ENCODE measurements at regions not wholly inside any gene's neighbourhood (a gene's known extent, or its start where the extent isn't known, plus 50 kb on each side); places are given as distances from the start of the nearest gene placed in this dataset.

GRCh38 chr5:12316812-12317211 is 412.6 kb upstream of the CTNND2 start:
- DNase-seq (ENCODE audit: low read depth in 3 of 3, low spot score in 2 of 3): no peak

DNA sequence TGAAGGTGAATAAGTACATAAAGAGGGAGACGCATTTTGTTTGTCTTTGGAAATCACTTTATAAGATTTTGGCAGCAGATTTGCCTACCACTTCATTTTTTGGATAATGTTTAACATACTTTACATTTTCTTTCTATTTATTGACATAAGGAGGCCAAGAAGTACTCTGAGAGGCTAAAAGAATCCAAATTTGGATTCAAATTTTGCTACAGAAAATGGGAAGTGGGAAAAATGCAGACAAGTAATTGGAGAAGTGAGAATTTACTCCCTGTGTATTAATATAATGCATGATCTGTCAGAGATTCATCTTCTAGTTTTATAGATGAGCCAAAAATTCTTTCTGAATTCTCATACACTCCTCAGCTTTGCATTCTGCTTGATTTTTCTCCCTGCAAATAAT is 411.2 kb upstream of the CTNND2 start:
- no peak for DNase-seq (ENCODE audit: low read depth in 3 of 3, low spot score in 2 of 3)

- no peak for DNase-seq (ENCODE audit: low read depth in 3 of 3, low spot score in 2 of 3)
Observed at GRCh38 chr5:12313602-12314001, 409.4 kb upstream of the CTNND2 start.

DNA sequence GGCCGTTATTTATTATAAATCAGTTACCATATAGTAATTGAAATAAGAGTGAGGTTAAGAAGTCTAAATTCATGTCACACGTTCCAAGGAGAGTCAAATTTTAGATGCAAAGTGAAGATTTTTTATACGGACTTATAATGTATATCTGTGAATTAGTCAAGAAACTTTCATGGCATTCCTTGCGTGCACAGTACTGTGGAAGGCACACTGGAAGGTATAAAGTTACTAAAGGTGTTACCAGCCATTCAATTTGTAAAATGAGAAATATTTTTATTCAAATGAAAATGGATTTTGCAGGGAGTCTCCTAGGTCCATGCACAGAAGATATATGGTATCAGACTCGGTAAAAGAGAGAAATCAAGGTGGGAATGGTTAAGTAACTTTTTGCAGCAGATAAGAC is 408.1 kb upstream of the CTNND2 start:
- no peak for DNase-seq (ENCODE audit: low read depth in 3 of 3, low spot score in 2 of 3)

DNA sequence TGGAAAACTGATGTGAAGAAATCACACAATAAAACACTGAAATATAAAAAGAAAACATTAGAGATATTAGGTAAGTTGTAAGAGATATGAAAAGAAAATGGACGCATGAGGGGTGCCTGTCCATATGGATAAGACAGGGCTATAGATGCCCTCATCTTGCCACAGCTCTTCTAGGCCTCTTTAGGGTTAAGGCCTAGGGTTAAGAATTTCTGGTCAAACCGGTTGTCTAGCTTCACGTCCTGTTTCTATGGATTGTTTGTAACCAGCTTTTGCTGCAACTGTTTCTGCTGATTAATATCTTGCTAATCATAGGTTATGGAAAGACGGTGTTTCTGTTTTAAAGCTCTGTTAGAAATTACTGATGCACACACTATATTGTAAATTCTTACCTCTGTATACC is 389.9 kb upstream of the CTNND2 start:
- DNase-seq (ENCODE audit: low read depth in 3 of 3, low spot score in 2 of 3): no peak

GRCh38 chr5:12292610-12293204 is 388.5 kb upstream of the CTNND2 start:
- no peak for DNase-seq (ENCODE audit: low read depth in 3 of 3, low spot score in 2 of 3)

DNA sequence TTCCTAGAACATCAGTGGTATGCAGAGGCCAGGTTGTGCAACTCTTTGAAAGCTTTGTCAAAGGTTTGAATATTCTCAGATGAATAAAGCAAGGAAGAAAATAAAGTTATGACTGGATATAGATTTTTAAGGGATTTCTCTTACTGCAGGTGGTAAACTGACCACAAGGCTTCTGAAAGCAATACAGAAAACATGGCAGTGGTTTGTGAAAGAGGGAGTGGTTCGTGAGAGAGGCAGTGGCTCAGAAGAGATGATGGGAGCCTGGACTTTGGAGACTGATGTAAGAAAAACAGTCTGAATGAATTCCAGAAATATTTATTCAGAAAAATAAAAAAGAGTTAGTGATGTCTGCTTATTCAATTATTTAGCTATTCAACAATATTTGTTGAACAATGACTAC is 380.4 kb upstream of the CTNND2 start:
- DNase-seq (ENCODE audit: low read depth in 3 of 3, low spot score in 2 of 3): no peak

- DNase-seq (ENCODE audit: low read depth in 3 of 3, low spot score in 2 of 3): no peak
Observed at GRCh38 chr5:12277504-12278192, 373.4 kb upstream of the CTNND2 start.

GRCh38 chr5:12274236-12274635 is 370.0 kb upstream of the CTNND2 start:
- no peak for DNase-seq (ENCODE audit: low read depth in 3 of 3, low spot score in 2 of 3)

GRCh38 chr5:12272389-12272788 is 368.1 kb upstream of the CTNND2 start:
- no peak for DNase-seq (ENCODE audit: low read depth in 3 of 3, low spot score in 2 of 3)

DNA sequence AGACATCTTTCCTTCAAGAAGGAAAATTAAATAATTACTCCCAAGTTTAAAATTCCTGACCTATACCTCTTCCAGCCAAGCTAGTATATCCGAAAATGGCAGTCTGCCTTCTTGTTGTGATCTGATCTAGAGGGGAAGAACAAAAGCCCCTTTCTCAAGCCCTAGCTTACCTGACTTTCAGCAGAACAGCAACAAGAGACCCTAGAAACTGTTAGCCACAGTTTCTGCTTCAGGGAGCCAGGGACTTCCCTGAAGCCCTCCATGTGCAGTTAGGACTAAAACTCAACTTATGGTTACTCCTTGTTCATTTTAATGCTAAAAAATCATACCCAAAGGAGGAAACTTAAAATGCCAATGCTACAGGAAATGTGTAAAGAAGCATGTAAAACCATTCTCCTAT is 366.7 kb upstream of the CTNND2 start:
- DNase-seq (ENCODE audit: low read depth in 3 of 3, low spot score in 2 of 3): no peak

DNA sequence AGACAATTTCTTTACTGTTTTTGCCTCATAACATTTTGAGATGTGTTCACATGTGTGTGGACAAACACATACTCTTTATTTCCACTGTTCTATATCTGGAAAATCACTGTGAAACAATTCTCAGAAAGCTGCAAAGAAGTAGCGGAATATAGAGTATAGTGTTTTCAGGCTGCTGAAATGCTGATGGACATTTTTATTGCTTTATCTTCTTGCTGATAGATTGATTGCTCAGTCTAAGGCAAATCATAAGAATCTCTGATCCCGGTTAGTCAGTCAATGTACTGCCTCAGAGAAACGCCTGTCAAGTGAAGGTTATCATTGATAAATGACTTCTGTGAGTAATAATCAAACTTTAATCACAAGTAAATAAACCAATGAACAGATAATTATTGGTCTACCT is 364.9 kb upstream of the CTNND2 start:
- DNase-seq (ENCODE audit: low read depth in 3 of 3, low spot score in 2 of 3): no peak

DNA sequence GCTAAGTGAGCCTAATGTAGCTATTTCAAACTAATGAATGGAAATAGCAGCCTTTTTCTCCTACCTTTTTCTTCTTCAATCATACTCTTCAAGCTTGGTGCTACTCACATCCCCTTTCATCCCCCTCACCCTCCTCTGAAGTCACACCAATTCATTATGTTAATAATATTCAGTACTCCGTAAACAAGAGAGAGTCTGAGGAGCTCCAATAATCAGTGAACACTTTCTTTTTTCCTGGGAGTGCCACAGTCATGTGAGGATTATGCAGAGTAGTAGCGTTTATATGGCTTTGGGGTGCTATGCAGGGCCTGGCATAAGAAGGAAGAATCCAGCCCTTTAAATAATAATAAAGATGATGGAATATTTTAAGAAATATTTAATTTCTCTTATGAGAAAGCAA is 354.3 kb upstream of the CTNND2 start:
- no peak for DNase-seq (ENCODE audit: low read depth in 3 of 3, low spot score in 2 of 3)

- DNase-seq (ENCODE audit: low read depth in 3 of 3, low spot score in 2 of 3): no peak
Observed at GRCh38 chr5:12250454-12250853, 346.2 kb upstream of the CTNND2 start.

DNA sequence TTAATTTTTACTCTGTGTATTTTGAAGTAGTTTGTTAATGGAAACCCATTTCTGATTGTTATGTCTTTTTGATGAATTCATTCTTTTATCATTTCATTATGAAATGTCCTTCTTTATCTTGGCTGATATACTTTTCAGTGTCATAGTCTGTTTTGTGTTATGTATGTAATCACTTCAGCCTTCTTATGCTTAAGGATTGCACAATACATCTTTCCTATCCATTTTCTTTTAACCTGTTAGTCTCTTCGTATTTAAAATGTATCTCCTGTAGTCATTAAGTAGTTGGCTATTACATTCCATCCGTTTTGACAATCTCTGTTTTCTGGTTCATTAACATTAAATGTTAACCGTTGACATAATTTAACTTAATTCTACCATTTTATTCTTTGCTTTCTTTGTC is 344.6 kb upstream of the CTNND2 start:
- DNase-seq (ENCODE audit: low read depth in 3 of 3, low spot score in 2 of 3): no peak

DNA sequence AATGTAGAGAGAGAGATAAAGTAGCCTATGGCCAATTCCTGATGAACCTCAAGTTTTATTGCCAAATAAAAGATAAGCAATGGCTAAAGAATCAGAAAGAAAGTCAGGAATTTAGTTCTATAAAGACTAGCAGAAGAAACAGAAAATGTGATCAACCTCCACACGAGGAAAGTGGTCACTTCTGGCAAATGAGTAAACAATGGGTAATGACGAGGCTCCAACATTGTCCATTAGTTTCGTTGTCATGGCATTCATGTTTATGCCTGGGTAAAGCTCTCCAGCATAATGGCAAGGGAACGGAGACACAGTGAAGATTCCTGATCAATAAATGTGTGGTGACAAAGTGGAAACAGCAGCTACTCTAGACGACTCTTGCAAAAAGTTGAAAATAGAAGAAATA is 341.8 kb upstream of the CTNND2 start:
- no peak for DNase-seq (ENCODE audit: low read depth in 3 of 3, low spot score in 2 of 3)

DNA sequence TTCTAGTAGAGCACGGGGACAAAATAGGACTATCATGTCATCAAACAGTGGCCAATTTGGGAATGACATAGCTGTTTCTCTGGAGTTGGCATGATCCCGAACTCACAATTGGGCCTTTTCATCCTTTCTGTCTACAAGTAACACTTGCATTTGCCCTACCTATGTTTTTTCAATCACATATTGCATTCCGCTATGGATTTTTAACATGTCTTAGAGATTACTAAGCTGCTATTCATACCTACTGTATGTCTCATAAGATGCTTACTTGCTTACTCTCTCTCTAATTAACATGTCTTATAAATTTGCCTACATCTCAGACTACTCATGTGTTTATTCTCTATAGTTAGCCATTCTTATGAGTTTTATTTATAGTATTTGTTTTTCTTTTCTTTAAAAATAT is 341.2 kb upstream of the CTNND2 start:
- DNase-seq (ENCODE audit: low read depth in 3 of 3, low spot score in 2 of 3): no peak

DNA sequence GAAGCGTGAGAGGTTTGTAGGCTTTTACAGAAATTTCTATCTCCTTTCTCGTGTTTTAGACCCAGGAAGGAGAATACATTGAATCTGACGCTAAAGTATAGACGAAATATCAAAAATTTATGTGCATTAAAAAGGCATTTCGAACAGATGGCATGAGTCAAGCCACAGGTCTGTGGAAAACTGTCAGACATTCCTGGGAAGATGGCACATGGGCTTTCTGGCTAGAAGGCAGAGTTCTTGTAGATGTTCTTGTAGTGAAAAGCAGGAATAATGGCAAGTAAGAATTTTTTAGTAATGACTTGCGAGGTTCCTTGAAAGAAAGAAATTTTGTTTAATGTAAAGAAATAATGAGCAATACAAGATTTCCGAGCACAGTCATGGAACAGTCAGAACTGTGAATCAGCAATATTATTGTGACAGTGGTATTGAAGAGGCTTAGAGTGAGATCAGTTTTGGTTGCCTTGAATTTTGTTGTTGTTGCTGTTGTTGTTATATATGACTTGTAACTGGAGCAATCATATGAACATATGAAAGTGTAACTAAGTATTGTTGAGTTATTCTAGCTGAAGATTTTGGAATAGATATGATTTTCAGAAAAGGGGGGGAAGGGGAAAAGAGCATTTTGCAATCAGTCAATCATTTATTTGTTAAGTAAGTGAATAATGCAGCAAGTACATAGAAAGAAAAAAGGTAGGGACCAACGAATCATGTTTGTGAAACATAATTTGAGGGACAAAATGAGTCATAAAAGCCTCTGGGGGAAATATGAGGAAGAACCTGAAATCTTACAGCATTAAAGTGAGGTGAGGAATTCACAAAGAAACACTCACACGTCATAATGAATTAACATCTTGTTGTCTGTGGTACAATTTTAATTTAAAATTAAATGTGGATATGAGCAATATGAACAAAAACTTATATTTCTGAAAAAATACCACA is 339.0 kb upstream of the CTNND2 start:
- DNase-seq (ENCODE audit: low read depth in 3 of 3, low spot score in 2 of 3): no peak

GRCh38 chr5:12237837-12238575 is 333.8 kb upstream of the CTNND2 start:
- DNase-seq (ENCODE audit: low read depth in 3 of 3, low spot score in 2 of 3): no peak

DNA sequence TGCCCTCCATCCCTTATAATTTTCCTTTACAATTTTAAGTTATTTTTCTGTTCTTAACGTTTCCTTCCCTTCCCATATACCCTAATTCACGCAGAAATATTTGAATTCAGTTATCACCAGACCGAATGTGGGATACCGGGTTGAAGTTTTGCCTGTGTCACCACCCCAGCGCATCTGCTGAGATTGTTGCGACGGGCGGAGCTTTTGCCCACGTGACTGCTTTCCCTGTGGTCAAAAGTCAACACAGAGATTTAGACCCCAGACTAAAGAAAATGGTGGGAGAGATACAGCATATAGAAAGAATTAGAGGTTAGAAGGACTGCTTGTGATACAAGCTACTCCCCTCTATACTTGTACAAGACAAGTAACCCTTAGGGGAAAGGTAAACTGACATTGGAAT is 326.4 kb upstream of the CTNND2 start:
- DNase-seq (ENCODE audit: low read depth in 3 of 3, low spot score in 2 of 3): no peak

GRCh38 chr5:12217039-12217438 is 312.8 kb upstream of the CTNND2 start:
- no peak for DNase-seq (ENCODE audit: low read depth in 3 of 3, low spot score in 2 of 3)

Measured in right renal cortex interstitium (tissue), 3 donors.